Epithelial cell of proximal tubule (primary cell): ENCODE measurements at regions not wholly inside any gene's neighbourhood (a gene's known extent, or its start where the extent isn't known, plus 50 kb on each side); places are given as distances from the start of the nearest gene placed in this dataset.

Source experiments
- DNase-seq: peaks from one replicate; pipeline ENCODE4 v3.0.0-alpha.2; 2011; ENCODE audit warnings: low read depth
- H3K4me3 ChIP-seq: 2 replicates; pipeline ENCODE4 v1.5.1; 2011; ENCODE audit warnings: low read depth, mild to moderate bottlenecking, low read length
- TF ChIP-seq, protein P1 (sequence below): conservative IDR thresholded peaks from 2 replicates; pipeline ENCODE4 v1.5.1; 2012; ENCODE audit warnings: low read depth, mild to moderate bottlenecking, low read length

DNA sequence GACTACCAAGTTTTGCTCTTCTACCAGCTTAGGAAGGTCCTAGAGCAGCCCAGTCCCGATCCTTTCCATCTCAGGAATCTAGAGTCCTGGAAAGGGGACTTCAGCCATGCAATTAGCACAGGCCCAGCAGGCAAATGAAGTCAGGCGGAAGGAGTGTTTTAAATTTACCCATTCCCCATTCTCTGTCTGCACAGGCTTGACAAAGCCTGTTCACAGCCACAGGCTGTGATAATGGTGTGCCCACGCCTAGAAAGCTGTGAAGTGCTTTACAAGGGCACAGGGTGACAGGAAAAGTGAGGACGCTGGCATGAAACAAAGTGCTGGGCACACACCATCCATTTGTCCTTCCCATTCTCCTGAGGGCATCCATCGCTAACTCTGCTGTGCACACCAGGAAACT is 79.0 kb downstream of the PITPNM2 start:
- TF ChIP-seq, protein P1, sequence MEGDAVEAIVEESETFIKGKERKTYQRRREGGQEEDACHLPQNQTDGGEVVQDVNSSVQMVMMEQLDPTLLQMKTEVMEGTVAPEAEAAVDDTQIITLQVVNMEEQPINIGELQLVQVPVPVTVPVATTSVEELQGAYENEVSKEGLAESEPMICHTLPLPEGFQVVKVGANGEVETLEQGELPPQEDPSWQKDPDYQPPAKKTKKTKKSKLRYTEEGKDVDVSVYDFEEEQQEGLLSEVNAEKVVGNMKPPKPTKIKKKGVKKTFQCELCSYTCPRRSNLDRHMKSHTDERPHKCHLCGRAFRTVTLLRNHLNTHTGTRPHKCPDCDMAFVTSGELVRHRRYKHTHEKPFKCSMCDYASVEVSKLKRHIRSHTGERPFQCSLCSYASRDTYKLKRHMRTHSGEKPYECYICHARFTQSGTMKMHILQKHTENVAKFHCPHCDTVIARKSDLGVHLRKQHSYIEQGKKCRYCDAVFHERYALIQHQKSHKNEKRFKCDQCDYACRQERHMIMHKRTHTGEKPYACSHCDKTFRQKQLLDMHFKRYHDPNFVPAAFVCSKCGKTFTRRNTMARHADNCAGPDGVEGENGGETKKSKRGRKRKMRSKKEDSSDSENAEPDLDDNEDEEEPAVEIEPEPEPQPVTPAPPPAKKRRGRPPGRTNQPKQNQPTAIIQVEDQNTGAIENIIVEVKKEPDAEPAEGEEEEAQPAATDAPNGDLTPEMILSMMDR, result no peak
- H3K4me3 ChIP-seq, result no peak overlapping the region
- DNase-seq, result no peak

DNA sequence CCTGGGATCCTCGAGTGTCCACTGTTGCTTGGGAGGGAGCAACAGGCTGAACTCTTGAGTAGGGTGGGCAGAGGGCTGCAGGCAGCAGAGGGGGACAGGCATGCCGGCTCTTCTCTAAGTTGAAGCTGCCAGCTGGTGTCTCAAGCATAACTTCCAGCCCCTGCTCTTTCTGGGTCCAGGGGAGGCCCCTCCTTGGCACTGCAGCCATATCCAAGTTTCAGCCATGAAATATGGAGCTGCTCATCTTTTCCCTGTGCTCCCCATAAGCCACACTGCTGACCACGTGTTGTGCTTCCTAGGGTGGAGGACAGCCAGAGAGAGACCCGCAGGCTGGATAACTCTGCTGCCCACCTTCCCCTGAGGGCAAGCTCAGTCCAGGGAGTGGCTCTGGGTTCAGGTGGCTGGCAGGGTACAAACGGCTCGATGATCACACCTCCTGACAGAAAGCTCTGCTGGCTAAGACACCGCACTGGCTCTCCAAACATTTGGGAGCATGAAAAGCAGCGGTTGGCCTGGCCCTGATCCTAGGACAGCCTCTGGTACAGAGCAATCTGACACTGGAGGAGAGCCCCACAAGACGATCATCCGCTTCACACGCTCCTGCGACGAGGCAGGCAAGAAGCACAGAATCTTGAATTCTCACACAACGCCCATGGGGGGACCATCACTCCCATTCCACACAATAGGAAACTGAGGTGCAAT is 79.6 kb downstream of the PITPNM2 start:
- DNase-seq, result no peak
- H3K4me3 ChIP-seq, result no peak overlapping the region
- TF ChIP-seq, protein P1, result no peak

DNA sequence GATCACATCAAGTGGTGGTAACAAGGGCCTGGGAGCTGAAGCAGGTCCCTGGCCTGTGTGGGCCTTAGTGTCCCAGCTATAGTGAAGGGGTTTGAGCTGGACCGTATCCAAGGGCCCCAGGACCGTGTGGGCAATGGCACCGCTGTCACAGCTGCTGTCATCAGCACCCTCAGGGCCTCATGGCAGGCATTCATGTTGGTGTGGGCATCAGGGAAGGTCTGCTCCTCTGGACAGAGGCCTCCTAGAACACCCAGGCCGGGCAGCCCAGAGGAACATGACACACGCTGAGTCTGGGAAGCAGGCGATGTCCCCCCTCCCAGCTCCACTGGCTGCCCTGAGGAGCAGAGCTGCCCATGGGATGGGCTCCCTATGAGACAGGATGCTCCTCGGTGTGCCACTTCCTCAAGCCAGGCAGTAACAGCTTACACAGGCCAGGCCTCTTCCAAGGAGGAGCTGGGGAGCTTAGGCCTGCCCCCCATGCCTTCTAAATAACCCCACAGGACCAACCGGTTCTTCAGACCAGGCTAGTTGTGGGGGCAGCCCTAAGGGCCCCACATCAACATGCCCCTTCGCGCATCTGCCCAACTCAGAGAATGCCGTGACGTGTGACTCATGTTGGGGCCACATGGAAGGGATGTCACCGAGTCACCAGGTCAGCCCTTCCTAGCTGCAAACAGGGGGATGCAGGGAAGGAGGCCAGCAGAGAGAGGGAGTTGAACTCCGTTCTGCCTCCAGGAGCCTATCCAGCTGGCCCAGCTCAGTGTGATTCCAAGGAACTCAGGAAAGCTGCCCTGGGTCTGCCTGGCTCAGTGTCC is 80.4 kb downstream of the PITPNM2 start:
- TF ChIP-seq, protein P1, result no peak
- no peak for DNase-seq
- no peak overlapping the region for H3K4me3 ChIP-seq

DNA sequence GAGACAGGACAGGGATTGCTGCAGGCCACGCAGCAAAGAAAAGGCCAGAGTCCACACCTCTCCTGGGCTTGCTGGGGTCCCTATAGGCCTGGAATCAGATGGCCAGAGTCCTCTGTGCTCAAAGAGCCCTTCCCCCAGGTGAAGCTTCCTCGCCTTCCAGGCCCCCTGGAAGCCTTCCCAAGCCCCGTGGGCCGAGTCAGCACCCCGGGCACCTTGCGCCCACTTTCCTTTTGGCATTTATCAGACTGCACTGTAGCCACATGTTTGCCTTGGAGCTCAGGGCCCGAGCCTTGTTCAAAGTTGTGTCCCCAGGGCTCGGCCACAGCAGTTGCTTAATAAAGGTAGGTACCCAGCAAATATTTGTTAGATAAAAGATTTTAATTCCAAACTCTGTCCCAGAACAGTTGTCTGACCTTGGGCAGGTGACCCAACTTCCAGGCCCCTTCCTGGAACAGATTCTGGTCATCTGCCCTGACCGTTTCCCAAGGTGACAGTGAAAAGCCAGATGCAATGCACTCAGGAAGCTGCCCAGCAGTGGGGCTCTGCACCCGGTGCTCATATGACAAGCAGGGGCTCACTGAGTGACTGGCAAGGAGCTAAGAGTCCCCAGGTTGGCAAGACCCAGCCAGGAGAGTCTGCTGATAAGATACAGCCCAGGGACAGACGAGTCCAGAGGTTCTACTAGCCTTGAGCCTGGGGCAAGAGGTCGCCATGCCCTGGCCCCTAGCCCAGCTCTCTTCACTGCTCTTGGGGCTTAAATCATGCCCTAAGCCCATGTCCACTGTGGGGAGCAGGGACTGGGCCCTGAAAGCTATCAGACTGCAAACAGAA is 81.2 kb downstream of the PITPNM2 start:
- no peak overlapping the region for H3K4me3 ChIP-seq
- TF ChIP-seq, protein P1, result no peak
- no peak for DNase-seq

DNA sequence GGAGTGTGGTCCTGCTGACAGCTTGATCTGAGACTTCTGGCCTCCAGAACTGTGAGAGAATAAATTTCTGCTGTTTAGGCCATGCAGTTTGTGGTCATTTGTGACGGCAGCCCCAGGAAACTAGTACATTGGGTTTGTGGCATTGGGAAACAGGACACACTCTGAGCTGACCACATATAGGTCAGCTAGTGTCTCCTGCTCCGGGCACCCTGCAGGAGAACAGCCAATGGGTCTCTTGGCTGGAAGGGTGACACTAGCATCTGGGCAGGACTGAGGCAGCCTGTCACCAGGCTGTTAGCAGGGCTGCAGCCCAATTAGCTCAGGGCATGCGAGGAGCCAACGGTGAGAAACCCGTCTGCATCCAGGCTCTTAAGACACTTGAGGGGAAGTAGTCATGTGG is 83.2 kb downstream of the PITPNM2 start:
- DNase-seq, result no peak
- TF ChIP-seq, protein P1, result no peak
- H3K4me3 ChIP-seq, result no peak overlapping the region

DNA sequence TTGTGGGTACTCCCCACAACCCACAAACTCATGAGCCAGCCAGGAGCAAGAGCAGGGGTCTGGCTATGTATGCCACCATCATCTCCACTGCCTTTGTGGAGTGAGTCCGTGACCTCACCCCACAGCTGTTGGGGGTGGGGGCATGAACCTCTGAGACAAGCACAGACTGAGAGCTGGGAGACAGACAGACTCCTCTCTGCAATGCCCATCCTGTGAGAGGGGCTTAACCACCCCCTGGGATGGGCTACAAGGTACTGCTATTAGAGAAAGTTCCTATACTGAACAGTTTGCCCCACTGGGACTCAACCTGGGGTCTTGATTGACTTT is 84.5 kb downstream of the PITPNM2 start:
- H3K4me3 ChIP-seq, result no peak overlapping the region
- TF ChIP-seq, protein P1, result no peak
- DNase-seq, result no peak
